ENCODE measurements at regions not wholly inside any gene's neighbourhood (a gene's known extent, or its start where the extent isn't known, plus 50 kb on each side); places are given as distances from the start of the nearest gene placed in this dataset.

GRCh38 chr12:47312147-47312546, 232.4 kb upstream of the AMIGO2 start:
- TF ChIP-seq CTCF (IDR thresholded peaks at IDR 0.05; ENCODE audit: low read depth, low read length) (no peak), POLR2A (IDR thresholded peaks at IDR 0.05; ENCODE audit: extremely low read depth, insufficient read length) (no peak), MYC (IDR thresholded peaks at IDR 0.05; ENCODE audit: low read depth, low read length) (no peak)

Measured in NB4 (cell line).